Neural cell (in vitro differentiated cells): ENCODE measurements at regions not wholly inside any gene's neighbourhood (a gene's known extent, or its start where the extent isn't known, plus 50 kb on each side); places are given as distances from the start of the nearest gene placed in this dataset.

Source experiments
- EP300 ChIP-seq: fragments of 450-650 bp; conservative IDR thresholded peaks from 2 replicates; pipeline ENCODE4 v1.6.1; 2014; ENCODE audit warnings: antibody characterized with exemption, mild to moderate bottlenecking, moderate library complexity; ENCODE audit not compliant: poor library complexity, severe bottlenecking
- EZH2 ChIP-seq: fragments of 200-600, 300-800 bp; shearing (Covaris generic), sonication (generic); IDR thresholded peaks from 2 replicates; pipeline ENCODE4 v1.6.1; 2014; ENCODE audit warnings: antibody characterized with exemption, low read length, borderline replicate concordance, mild to moderate bottlenecking; ENCODE audit not compliant: insufficient read depth, poor library complexity, severe bottlenecking
- MXI1 ChIP-seq: fragments of 450-650 bp; conservative IDR thresholded peaks from 2 replicates; pipeline ENCODE4 v1.6.1; 2014; ENCODE audit warnings: antibody characterized with exemption, mild to moderate bottlenecking; ENCODE audit not compliant: poor library complexity, severe bottlenecking
- POLR2AphosphoS5 ChIP-seq: IDR thresholded peaks from 2 replicates; pipeline ENCODE4 v1.6.1; 2012
- RAD21 ChIP-seq: fragments of 450-650 bp; conservative IDR thresholded peaks from 2 replicates; pipeline ENCODE4 v1.6.1; 2014; ENCODE audit warnings: antibody characterized with exemption, mild to moderate bottlenecking, moderate library complexity
- REST ChIP-seq: IDR thresholded peaks from 2 replicates; pipeline ENCODE4 v1.6.1; 2012; ENCODE audit warnings: borderline replicate concordance
- SMC3 ChIP-seq: fragments of 450-650 bp; conservative IDR thresholded peaks from 2 replicates; pipeline ENCODE4 v1.6.1; 2014; ENCODE audit warnings: antibody characterized with exemption, mild to moderate bottlenecking, moderate library complexity; ENCODE audit not compliant: poor library complexity
- TAF1 ChIP-seq: IDR thresholded peaks from 2 replicates; pipeline ENCODE4 v1.6.1; 2012; ENCODE audit warnings: low read depth
- TF ChIP-seq, protein P1 (sequence below): fragments of 450-650 bp; IDR thresholded peaks from 2 replicates; pipeline ENCODE4 v1.5.1; 2014; ENCODE audit warnings: antibody characterized with exemption, mild to moderate bottlenecking, moderate library complexity; ENCODE audit not compliant: poor library complexity, severe bottlenecking

DNA sequence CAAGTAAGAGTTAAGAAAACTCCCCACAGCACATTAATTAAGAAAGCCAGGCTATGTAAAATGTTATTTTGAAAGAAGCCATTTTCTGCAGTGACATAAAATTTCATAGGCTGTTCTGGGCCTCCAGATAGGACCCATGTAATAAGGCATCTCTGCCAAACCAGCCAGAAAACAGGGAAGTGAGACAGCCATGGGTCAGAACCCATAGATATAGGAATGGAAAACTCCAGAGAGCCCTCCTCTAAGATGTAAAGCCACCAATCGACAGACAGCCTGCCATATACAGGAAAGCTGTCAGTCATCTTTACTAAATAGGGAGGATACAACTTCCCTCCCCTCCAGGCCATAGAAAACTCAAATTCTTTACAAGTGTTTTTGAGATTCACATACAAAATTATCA is 493.3 kb downstream of the COG6 start:
- TF ChIP-seq, protein P1, sequence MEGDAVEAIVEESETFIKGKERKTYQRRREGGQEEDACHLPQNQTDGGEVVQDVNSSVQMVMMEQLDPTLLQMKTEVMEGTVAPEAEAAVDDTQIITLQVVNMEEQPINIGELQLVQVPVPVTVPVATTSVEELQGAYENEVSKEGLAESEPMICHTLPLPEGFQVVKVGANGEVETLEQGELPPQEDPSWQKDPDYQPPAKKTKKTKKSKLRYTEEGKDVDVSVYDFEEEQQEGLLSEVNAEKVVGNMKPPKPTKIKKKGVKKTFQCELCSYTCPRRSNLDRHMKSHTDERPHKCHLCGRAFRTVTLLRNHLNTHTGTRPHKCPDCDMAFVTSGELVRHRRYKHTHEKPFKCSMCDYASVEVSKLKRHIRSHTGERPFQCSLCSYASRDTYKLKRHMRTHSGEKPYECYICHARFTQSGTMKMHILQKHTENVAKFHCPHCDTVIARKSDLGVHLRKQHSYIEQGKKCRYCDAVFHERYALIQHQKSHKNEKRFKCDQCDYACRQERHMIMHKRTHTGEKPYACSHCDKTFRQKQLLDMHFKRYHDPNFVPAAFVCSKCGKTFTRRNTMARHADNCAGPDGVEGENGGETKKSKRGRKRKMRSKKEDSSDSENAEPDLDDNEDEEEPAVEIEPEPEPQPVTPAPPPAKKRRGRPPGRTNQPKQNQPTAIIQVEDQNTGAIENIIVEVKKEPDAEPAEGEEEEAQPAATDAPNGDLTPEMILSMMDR: no peak
- no peak for TF ChIP-seq POLR2AphosphoS5
- TF ChIP-seq EZH2: no peak
- TF ChIP-seq SMC3: no peak
- no peak for TF ChIP-seq REST
- TF ChIP-seq EP300: no peak
- no peak for TF ChIP-seq RAD21
- TF ChIP-seq MXI1: no peak
- TF ChIP-seq TAF1: no peak
